K562 (cell line): ENCODE measurements at regions not wholly inside any gene's neighbourhood (a gene's known extent, or its start where the extent isn't known, plus 50 kb on each side); places are given as distances from the start of the nearest gene placed in this dataset.

Experiments
- EHMT2 ChIP-seq: fragments of 450-650 bp; IDR thresholded peaks from 2 replicates; pipeline ENCODE4 v1.6.1; 2018; ENCODE audit warnings: antibody characterized with exemption
- ETV5 ChIP-seq: sonication (generic); formaldehyde crosslinking; IDR thresholded peaks from 2 replicates; pipeline ENCODE4 v1.4.0; 2020; ENCODE audit warnings: low read depth, mild to moderate bottlenecking, missing genetic modification reagents
- FUS ChIP-seq: fragments of 200-400 bp; formaldehyde crosslinking; optimal IDR thresholded peaks from 2 replicates; pipeline ENCODE3; 2017; ENCODE audit warnings: low read depth, low read length
- NCOA2 ChIP-seq, 2 experiments: fragments of 450-650 bp; IDR thresholded peaks; 2 replicates each; pipeline ENCODE4 v1.6.1; 2018; ENCODE audit warnings: mild to moderate bottlenecking in 2 of 2, moderate library complexity in 1 of 2; ENCODE audit not compliant: partially characterized antibody in 2 of 2
- RREB1 ChIP-seq: fragments of 250-450 bp; sonication (Bioruptor Pico); IDR thresholded peaks from 2 replicates; pipeline ENCODE4 v1.4.0; 2020
- ZNF609 ChIP-seq: sonication (generic); formaldehyde crosslinking; IDR thresholded peaks from 2 replicates; pipeline ENCODE4 v1.8.1; 2023; ENCODE audit warnings: missing genetic modification reagents, mild to moderate bottlenecking, borderline replicate concordance

GRCh38 chr9:78677326-78677725, 380.4 kb downstream of the PSAT1 start (continued):
- TF ChIP-seq ZNF609 = no peak
- no peak for TF ChIP-seq EHMT2
- no peak for TF ChIP-seq ETV5 (CRISPR knock-in tag)
- TF ChIP-seq FUS = no peak
- TF ChIP-seq RREB1 (CRISPR knock-in tag) = no peak
- no peak for TF ChIP-seq NCOA2 (IDR thresholded peaks at IDR 0.05; ENCODE audit: partially characterized antibody in 2 of 2)
